ENCODE measurements at regions not wholly inside any gene's neighbourhood (a gene's known extent, or its start where the extent isn't known, plus 50 kb on each side); places are given as distances from the start of the nearest gene placed in this dataset.

GRCh38 chr6:148222846-148223245, 119.8 kb upstream of the SASH1 start:
- DNase-seq = no peak

GRCh38 chr6:148223424-148223842, 119.2 kb upstream of the SASH1 start:
- DNase-seq = no peak

- DNase-seq = no peak
These were observed 116.8 kb upstream of the SASH1 start for GRCh38 chr6:148225871-148226270.

GRCh38 chr6:148226284-148226683, 116.4 kb upstream of the SASH1 start:
- no peak for DNase-seq

GRCh38 chr6:148231572-148231971, 111.1 kb upstream of the SASH1 start:
- DNase-seq = no peak

GRCh38 chr6:148235446-148235845, 107.2 kb upstream of the SASH1 start:
- DNase-seq = no peak

GRCh38 chr6:148238713-148239112, 103.9 kb upstream of the SASH1 start:
- no peak for DNase-seq

GRCh38 chr6:148239215-148239614, 103.4 kb upstream of the SASH1 start:
- DNase-seq = no peak

GRCh38 chr6:148239801-148240460, 102.7 kb upstream of the SASH1 start:
- DNase-seq = no peak

GRCh38 chr6:148240461-148240840, 102.2 kb upstream of the SASH1 start:
- DNase-seq = no peak

GRCh38 chr6:148240861-148241477, 101.7 kb upstream of the SASH1 start:
- no peak for DNase-seq

GRCh38 chr6:148242180-148242579, 100.5 kb upstream of the SASH1 start:
- DNase-seq = no peak

- no peak for DNase-seq
These were observed 98.3 kb upstream of the SASH1 start for GRCh38 chr6:148244217-148244935.

- DNase-seq = no peak
These were observed 95.1 kb upstream of the SASH1 start for GRCh38 chr6:148247386-148248063.

GRCh38 chr6:148249160-148249559, 93.5 kb upstream of the SASH1 start:
- no peak for DNase-seq

- no peak for DNase-seq
These were observed 92.8 kb upstream of the SASH1 start for GRCh38 chr6:148249679-148250375.

GRCh38 chr6:148250975-148251685, 91.5 kb upstream of the SASH1 start:
- no peak for DNase-seq

- no peak for DNase-seq
These were observed 90.7 kb upstream of the SASH1 start for GRCh38 chr6:148251891-148252290.

GRCh38 chr6:148257810-148258209, 84.8 kb upstream of the SASH1 start:
- DNase-seq = no peak

GRCh38 chr6:148258868-148259267, 83.8 kb upstream of the SASH1 start:
- no peak for DNase-seq

GRCh38 chr6:148261470-148261869, 81.2 kb upstream of the SASH1 start:
- DNase-seq = no peak

GRCh38 chr6:148263010-148263409, 79.6 kb upstream of the SASH1 start:
- DNase-seq = no peak
